IPS-11a (cell line): ENCODE measurements at regions not wholly inside any gene's neighbourhood (a gene's known extent, or its start where the extent isn't known, plus 50 kb on each side); places are given as distances from the start of the nearest gene placed in this dataset.
"Not testable (repeated sequence)": the region's sequence is repeated elsewhere in the genome, so short reads cannot be mapped to it uniquely, and the experiment has no call there.

Experiments used
- H3K4me3 ChIP-seq: one replicate; pipeline ENCODE4 v1.5.1; 2013; ENCODE audit warnings: low read depth, low read length, control low read depth

DNA sequence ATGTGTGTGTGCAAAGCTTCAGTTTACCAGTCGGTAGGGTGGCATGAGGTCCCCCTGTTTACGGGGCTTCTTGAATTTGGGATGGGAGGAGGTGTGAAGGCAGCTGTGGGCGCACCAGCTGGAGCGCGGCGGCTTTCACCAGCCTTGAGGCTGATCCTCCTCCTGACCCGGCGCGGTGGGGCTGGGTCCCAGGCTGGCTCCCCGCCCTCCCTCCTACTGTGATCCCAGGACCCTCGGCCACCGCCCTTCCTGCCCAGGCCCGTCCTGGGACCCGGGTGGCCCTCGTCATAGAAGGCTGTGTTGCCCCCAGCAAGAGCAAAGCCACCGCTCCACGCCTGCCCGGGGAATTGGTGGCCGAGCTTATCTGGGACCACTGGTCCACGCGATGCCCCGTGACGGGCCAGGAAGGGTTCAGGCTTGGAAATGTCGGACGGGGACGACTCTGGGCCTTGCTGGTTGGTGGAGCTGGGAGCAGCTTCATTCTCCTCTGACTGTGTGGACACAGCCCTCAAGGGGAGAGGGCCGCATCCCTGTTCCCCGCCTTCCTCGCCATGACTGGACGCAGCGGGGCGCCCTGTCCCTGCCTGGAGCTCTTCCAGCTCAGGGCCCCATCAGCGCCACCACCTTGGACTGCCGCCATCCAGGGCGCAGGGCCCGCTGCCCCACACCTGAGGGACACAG, 271.1 kb upstream of the IRX1 start:
- no peak overlapping the region for H3K4me3 ChIP-seq

DNA sequence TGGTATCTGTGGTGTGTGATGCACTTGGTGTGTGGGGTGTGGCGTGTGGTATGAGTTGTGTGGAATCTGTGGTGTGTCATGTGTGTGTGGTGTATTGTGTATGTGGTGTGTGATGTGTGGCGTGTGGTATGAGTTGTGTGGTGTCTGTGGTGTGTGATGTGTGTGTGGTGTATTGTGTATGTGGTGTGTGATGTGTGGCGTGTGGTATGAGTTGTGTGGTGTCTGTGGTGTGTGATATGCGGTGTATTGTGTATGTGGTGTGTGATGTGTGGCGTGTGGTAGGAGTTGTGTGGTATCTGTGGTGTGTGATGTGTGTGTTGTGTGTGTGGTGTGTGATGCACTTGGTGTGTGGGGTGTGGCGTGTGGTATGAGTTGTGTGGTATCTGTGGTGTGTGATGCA, 271.7 kb upstream of the IRX1 start:
- not testable (repeated sequence) for H3K4me3 ChIP-seq

DNA sequence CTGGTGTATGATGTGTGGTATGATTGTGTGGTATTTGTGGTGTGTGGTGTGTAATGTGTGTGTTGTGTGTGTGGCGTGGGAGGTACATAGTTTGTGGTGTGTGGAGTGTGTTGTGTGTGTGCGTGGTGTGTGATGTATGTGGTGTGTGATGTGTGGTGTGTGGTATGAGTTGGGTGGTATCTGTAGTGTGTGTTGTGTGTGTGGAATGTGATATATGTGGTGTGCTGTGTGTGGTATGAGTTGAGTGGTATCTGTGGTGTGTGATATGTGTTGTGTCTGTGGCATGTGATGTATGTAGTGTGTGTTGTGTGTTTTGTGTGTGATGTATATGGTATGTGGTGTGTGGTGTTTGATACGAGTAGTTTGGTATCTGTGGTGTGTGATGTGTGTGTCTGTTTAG, 272.5 kb upstream of the IRX1 start:
- no peak overlapping the region for H3K4me3 ChIP-seq

DNA sequence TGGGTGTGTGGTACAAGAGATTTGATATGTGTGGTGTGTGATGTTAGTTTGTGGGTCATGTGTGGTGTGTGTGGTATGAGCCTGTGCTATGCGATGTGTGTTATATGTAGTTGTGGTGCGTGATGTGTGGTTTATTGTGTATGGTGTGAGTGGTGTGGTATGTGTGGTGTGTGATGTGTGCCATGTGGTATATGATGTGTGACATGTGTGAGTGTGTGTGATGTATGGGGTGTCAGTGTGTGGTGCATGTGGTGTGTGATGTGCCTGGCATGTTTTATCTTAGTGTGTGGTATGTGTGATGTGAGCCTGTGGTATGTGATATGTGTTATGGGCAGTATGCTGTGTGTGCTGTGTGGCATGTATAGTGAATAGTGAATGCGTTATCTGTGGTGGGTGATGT, 273.0 kb upstream of the IRX1 start:
- H3K4me3 ChIP-seq: no peak overlapping the region

- no peak overlapping the region for H3K4me3 ChIP-seq
These were observed 273.7 kb upstream of the IRX1 start for GRCh38 chr5:3321923-3322322.

DNA sequence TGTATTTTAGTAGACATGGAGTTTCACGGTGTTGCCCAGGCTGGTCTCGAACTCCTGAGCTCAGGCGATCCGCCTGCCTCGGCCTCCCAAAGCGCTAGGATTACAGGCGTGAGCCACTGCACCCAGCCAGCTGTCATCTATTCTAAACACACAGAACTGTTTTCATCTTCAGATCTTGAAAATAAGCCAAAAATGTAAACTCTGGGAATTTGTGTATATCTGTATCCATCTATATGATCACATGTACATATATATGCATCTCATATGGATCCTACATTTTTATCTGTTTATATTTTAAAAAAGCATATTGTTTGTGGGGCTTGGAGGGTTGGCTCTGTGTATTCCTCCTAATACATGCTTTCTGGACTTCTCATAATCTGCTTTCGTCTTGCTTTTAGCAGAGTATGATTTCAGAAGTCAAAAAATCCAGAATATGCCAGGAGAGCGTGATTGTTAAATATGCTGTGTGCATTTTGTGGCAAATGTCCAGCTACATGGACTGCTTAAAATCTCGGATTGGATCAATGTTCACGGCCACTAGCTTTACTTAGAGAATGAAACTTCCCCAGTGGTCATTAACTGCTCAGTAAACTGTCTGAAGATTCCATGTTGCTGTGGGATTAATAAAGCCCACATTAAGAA, 274.4 kb upstream of the IRX1 start:
- no peak overlapping the region for H3K4me3 ChIP-seq

- no peak overlapping the region for H3K4me3 ChIP-seq
These were observed 275.2 kb upstream of the IRX1 start for GRCh38 chr5:3320317-3320875.

DNA sequence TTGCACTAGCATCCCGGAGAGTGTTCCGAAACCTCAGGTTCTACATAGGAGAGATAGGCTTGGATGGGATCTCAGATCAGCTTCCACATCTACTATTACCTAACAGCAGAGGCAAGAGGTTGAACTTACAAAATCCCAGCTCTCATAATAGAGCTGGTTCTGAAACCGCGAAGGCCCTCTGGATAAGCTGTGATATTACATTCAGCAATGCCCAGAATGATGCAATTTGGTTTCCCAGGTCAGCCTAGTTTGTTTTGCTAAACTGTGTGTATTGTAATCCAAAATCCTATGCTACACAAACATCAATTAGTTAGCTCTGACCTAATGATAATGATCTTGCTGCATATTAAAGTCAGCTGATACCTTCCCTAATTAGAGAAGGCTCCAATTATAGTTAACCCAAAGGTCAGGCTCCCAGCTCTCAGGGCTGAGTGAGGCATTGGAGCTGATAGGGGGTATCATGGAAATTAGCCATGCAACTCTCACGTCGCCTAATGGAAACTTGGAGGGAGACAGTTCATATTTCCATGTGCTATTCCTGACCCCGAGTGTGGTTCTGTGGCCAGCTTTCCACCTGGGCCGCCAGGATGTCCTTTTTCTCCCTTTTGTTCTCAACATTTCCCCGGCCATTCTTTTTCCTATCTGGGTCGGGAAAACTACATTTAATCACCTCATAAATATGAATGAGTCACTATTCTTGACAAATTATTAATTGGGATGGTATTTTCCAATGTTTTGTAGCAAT, 278.4 kb upstream of the IRX1 start:
- no peak overlapping the region for H3K4me3 ChIP-seq

DNA sequence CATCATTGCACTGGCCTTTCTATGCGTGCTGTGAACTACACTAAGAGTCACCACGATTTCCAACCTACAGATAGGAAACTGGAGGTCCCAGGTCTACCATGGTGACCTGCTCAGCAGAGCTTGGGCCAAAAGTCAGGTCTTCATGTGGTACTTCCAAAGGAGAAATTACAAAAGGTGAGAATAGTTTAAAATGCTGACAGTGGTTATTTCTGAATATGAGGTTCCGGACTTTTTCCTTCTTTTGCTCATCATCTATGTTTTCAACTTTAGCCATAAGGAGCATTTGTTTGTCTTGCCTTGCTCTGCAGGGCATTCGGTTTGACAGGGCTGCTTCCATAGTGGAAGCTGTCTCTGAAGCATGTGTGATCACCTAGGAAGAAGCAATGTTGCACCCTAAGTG, 282.1 kb upstream of the IRX1 start:
- no peak overlapping the region for H3K4me3 ChIP-seq

DNA sequence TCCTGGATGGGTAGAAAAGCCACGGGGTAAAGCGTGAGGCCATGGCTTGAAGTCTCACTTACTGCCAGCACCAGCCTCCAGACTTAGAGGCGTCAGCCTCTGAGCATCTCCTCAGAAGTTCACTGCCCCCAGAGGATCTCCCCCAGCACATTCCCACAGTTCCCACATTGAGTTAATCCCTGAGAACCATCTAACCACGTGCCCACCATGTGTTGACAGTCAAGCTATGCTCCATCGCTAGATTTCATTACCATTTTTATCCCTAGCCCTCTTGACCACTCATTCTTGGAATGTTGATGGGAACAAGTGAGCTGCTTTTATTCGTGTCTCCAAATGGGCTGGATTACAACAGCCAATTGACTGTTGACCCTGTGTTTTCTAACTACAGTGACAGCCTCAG, 283.3 kb upstream of the IRX1 start:
- no peak overlapping the region for H3K4me3 ChIP-seq

- H3K4me3 ChIP-seq: no peak overlapping the region
These were observed 284.2 kb upstream of the IRX1 start for GRCh38 chr5:3311433-3311832.

GRCh38 chr5:3310541-3311261, 284.9 kb upstream of the IRX1 start:
- no peak overlapping the region for H3K4me3 ChIP-seq

DNA sequence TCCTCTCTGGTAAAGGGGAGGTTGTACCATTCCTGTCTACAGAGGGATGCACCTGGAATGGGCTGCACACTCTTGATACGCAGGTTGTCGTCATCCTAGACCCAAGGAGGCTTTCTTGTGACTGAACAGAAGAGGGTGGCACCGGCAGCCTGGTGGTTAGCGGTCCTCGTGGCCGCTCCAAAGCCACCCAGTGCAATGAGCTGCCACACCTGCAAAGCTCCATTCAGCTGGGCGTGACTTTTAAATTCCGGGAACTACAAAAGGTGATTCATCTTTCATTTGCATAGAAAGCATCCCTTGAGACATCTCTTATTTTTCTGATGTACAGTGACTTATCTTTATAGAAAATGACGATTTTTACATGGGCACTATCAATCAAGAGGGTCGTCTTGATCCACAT, 286.1 kb upstream of the IRX1 start:
- no peak overlapping the region for H3K4me3 ChIP-seq

GRCh38 chr5:3307982-3308621, 287.5 kb upstream of the IRX1 start:
- H3K4me3 ChIP-seq: no peak overlapping the region

DNA sequence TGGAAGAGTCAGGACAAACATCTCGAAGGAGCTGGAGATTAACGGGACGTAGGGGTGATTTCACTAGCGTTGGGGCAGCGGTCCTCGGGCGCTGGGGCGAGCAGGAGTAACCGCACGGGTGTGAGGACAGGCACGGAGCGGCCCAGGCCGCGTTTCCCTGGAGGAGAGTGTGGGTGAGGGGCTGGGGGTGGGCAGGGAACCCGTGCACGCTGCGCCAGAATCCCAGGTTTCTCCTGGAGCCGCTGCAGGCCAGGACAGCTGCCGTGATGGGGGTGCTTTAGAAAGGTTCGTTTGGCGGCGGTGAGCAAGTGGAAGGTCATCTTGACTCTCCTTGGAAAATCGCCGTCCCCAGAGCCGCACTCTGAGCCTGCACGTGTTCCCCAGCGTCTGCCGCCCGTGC, 290.2 kb upstream of the IRX1 start:
- H3K4me3 ChIP-seq: no peak overlapping the region

GRCh38 chr5:3304346-3304745, 291.3 kb upstream of the IRX1 start:
- no peak overlapping the region for H3K4me3 ChIP-seq

DNA sequence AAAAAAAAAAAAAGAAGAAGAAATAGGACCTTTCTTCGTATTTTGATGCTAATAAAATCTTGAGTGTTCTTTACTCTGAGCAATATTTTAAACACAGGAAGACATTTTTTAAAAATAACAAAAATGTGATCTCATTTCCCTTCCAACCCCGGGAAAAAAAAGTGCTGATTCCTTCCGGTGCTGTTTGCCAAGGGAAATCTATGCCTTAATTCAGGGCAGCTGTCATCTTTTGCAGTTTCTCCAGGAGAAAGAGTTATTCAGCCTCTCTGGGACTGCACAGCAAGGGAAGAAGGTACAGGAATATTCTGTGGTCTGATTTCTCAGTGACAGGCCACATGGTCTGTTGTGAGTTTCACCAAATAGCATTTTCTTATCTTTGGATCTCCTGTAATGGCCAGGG, 291.9 kb upstream of the IRX1 start:
- H3K4me3 ChIP-seq: no peak overlapping the region

GRCh38 chr5:3302228-3302627, 293.4 kb upstream of the IRX1 start:
- H3K4me3 ChIP-seq: no peak overlapping the region

DNA sequence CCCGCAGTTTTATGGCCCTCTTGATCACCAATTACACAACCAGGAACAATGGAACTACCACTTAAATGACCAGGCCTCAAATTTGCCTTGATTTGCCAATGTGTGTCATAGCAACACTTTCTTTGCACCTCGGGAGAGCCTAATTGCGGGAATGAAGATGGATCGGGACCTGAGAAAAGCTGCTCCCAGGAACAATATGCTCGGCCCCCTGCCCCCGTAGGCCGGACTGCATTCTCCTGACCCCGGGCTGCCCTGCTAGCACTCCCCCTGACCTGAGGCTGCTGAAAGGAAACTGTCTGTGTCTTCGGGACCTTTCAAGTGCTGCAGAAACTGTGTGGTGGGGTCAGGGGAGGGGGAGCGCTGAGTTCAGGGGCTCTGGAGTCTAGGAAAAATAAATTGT, 294.3 kb upstream of the IRX1 start:
- no peak overlapping the region for H3K4me3 ChIP-seq

DNA sequence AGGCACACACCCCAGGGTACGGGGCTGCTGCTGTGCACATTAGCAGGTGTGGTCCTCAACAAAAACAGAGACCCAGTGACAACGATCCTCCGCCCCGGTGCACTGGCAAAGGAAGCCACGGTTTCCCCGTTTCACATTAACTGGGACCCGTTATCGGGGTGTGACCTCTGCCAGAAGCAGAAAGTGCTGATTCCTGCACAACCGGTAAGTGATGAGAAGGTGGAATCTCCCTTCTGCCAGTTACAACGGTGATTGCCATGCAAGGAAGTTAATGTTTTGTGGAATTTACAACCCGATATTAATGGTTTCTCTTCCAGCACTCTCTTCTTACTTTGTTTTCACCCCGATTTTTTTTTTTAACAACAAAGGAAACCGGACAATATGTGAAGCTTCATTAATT, 294.9 kb upstream of the IRX1 start:
- H3K4me3 ChIP-seq: no peak overlapping the region

GRCh38 chr5:3299441-3299840, 296.2 kb upstream of the IRX1 start:
- no peak overlapping the region for H3K4me3 ChIP-seq
